GM12878 (cell line): ENCODE measurements at regions not wholly inside any gene's neighbourhood (a gene's known extent, or its start where the extent isn't known, plus 50 kb on each side); places are given as distances from the start of the nearest gene placed in this dataset.

Source experiments
- ATAC-seq: fragments of 200-7000 bp; cut with Tn5 transposase; 3 replicates; pipeline ENCODE4 v1.9.1; 2020; ENCODE audit warnings: mild to moderate bottlenecking, moderate library complexity
- BruUV-seq: library from RNA; stranded (reverse); fragments of 400-500 nt; replicated peaks from 2 replicates; lab custom pipeline; 2021; lab: Mats Ljungman, UMichigan
- CTCF ChIA-PET: fragments of 300-600 bp; sonication (Branson Sonifier 250); formaldehyde crosslinking; extraction: SDS; loops from one replicate; lab custom pipeline; 2021; ENCODE audit warnings: inconsistent platforms; lab: Yijun Ruan, JAX
- POLR2A ChIA-PET: fragments of 350-600 bp; formaldehyde crosslinking; extraction: SDS; loops from one replicate; lab custom pipeline; 2021; ENCODE audit warnings: inconsistent platforms; lab: Charles Lee
- RAD21 ChIA-PET: fragments of 300-600 bp; sonication (Branson Sonifier 250); formaldehyde crosslinking; loops from one replicate; lab custom pipeline; 2023; ENCODE audit warnings: antibody characterized with exemption; ENCODE audit not compliant: unreplicated experiment; lab: Charles Lee
- SMC1A ChIA-PET: fragments of 300-600 bp; sonication (Branson Sonifier 250); formaldehyde crosslinking; loops from one replicate; lab custom pipeline; 2023; ENCODE audit not compliant: unreplicated experiment, uncharacterized antibody; lab: Charles Lee
- DNase-seq: peaks from one replicate; pipeline ENCODE4 v3.0.0-alpha.2; 2011; ENCODE audit warnings: low read depth, low spot score
- FAIRE-seq: peaks from 3 replicates; lab custom pipeline; 2011; peaks lifted over from hg19 to GRCh38; lab: Jason Lieb, UNC
- H2AFZ ChIP-seq: 2 replicates; pipeline ENCODE4 v1.6.0; 2011; ENCODE audit warnings: low read depth, low read length, control low read depth; ENCODE audit not compliant: control insufficient read depth
- H3K27ac ChIP-seq: 2 replicates; pipeline ENCODE4 v1.5.1; 2011; ENCODE audit warnings: control low read depth; ENCODE audit not compliant: control insufficient read depth, insufficient read depth
- H3K27me3 ChIP-seq, 2 experiments: replicated peaks in 1 of 2; 2 replicates each; pipeline versions ENCODE4 v1.6.0 to v1.6.1; 2011; ENCODE audit warnings: low read length in 1 of 2; ENCODE audit not compliant: control insufficient read depth in 2 of 2, insufficient read depth in 2 of 2
- H3K36me3 ChIP-seq, 2 experiments: 2 replicates each; pipeline ENCODE4 v1.5.1; 2011; ENCODE audit warnings: low read length in 1 of 2; ENCODE audit not compliant: control insufficient read depth in 2 of 2, insufficient read depth in 2 of 2
- H3K4me1 ChIP-seq: 2 replicates; pipeline ENCODE4 v1.6.1; 2011; ENCODE audit warnings: mild to moderate bottlenecking, low read length, moderate library complexity, mixed read lengths; ENCODE audit not compliant: control insufficient read depth, insufficient read depth
- H3K4me2 ChIP-seq: 2 replicates; pipeline ENCODE4 v1.6.0; 2011; ENCODE audit warnings: control low read depth; ENCODE audit not compliant: control insufficient read depth, insufficient read depth
- H3K4me3 ChIP-seq: fragments of 200-600 bp; sonication (generic); 2 replicates; pipeline ENCODE4 v1.5.1; 2016
- H3K79me2 ChIP-seq: 2 replicates; pipeline ENCODE4 v1.6.0; 2011; ENCODE audit warnings: low read length; ENCODE audit not compliant: control insufficient read depth, insufficient read depth
- H3K9ac ChIP-seq: 2 replicates; pipeline ENCODE4 v1.8.0; 2011; ENCODE audit warnings: low read length, control low read depth, mixed read lengths; ENCODE audit not compliant: control insufficient read depth, insufficient read depth
- H3K9me3 ChIP-seq: replicated peaks from 3 replicates; pipeline ENCODE4 v1.5.1; 2011; ENCODE audit warnings: mild to moderate bottlenecking, low read length; ENCODE audit not compliant: control insufficient read depth, insufficient read depth
- H4K20me1 ChIP-seq: 2 replicates; pipeline ENCODE4 v1.6.0; 2011; ENCODE audit not compliant: control insufficient read depth, insufficient read depth
- CBX5 ChIP-seq: sonication (generic); IDR thresholded peaks from 2 replicates; pipeline ENCODE4 v1.6.1; 2016; ENCODE audit warnings: low read depth, moderate library complexity, mild to moderate bottlenecking, inconsistent platforms
- FOS ChIP-seq: IDR thresholded peaks from 3 replicates; pipeline ENCODE4 v1.6.1; 2011; ENCODE audit warnings: borderline replicate concordance; ENCODE audit not compliant: insufficient read length; ENCODE audit errors: extremely low read depth
- HDAC6 ChIP-seq: fragments of 200-600 bp; sonication (generic); IDR thresholded peaks from one replicate; pipeline ENCODE4 v1.8.0; 2017; ENCODE audit warnings: antibody characterized with exemption; ENCODE audit not compliant: unreplicated experiment
- IRF4 ChIP-seq: IDR thresholded peaks from 2 replicates; pipeline ENCODE4 v1.6.1; 2011; ENCODE audit warnings: low read depth, low read length
- JUNB ChIP-seq: IDR thresholded peaks from 2 replicates; pipeline ENCODE4 v1.6.1; 2016; ENCODE audit warnings: antibody characterized with exemption, mild to moderate bottlenecking
- JUND ChIP-seq: IDR thresholded peaks from 2 replicates; pipeline ENCODE4 v1.6.1; 2012; ENCODE audit warnings: low read depth, mild to moderate bottlenecking, low read length, improper control_type of control experiment, moderate library complexity
- MYC ChIP-seq: IDR thresholded peaks from 2 replicates; pipeline ENCODE4 v1.6.1; 2011; ENCODE audit warnings: mild to moderate bottlenecking, low read length, moderate library complexity, inconsistent platforms; ENCODE audit not compliant: insufficient read depth, insufficient replicate concordance, insufficient read length, severe bottlenecking
- NR2C2 ChIP-seq: IDR thresholded peaks from 2 replicates; pipeline ENCODE4 v1.6.1; 2011; ENCODE audit warnings: borderline replicate concordance, low read depth; ENCODE audit not compliant: control insufficient read depth, insufficient read length
- RB1 ChIP-seq: fragments of 450-650 bp; formaldehyde crosslinking; IDR thresholded peaks from 2 replicates; pipeline ENCODE4 v1.6.1; 2017; ENCODE audit warnings: mild to moderate bottlenecking, borderline replicate concordance
- RFX5 ChIP-seq: IDR thresholded peaks from 2 replicates; pipeline ENCODE4 v1.6.1; 2011; ENCODE audit warnings: low read depth, low read length, improper control_type of control experiment
- SMARCA5 ChIP-seq: fragments of 450-650 bp; IDR thresholded peaks from 2 replicates; pipeline ENCODE4 v1.6.1; 2017; ENCODE audit warnings: mild to moderate bottlenecking
- SP1 ChIP-seq: IDR thresholded peaks from one replicate; pipeline ENCODE4 v1.6.1; 2011; ENCODE audit warnings: low read depth, low read length
- SREBF1 ChIP-seq: IDR thresholded peaks from 2 replicates; pipeline ENCODE4 v1.6.1; 2012; ENCODE audit warnings: mild to moderate bottlenecking, low read length
- STAT1 ChIP-seq: fragments of 450-650 bp; conservative IDR thresholded peaks from 2 replicates; pipeline ENCODE4 v1.6.1; 2014; ENCODE audit warnings: antibody characterized with exemption, mild to moderate bottlenecking
- WGBS: methylation state at CpG from one replicate; pipeline ENCODE4 v1.1.6; 2016; ENCODE audit warnings: low lambda C conversion rate; ENCODE audit not compliant: insufficient replicate concordance, insufficient coverage; ENCODE audit errors: missing lambda C conversion rate; 5-methylcytosine and 5-hydroxymethylcytosine counted together
- in situ Hi-C: fragments of 300-500 bp; cut with MboI; formaldehyde crosslinking; loops from 9 replicates; pipeline ENCODE4 v1.14.3; 2018; ENCODE audit warnings: mixed read lengths
- intact Hi-C: fragments of 100-400 bp; cut with micrococcal nuclease; formaldehyde crosslinking; loops from one replicate; pipeline ENCODE4 v1.14.2; 2022; ENCODE audit not compliant: unreplicated experiment

DNA sequence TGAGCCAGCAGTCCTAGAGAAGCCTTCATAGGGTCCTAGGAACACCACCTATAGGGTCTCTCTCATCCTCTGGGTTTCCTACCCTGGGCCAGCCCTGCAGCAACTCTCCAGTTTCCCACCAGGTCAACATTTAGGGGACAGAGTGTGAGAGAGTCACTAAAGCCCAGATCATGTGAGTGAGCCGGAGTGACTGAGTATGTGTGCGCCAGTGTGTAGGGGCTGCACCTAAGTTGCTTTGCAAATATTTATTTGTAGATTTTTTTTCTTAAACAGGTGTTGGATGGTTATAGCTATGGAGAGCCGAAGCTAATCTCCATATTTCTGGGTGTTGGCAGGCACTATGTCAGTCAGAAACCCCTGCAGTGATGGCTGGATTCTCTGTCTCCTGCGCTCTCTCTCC lies 232.5 kb upstream of the NCAM1 start:
- Histone ChIP-seq H3K4me3 (no peak overlapping the region), H3K4me1 (no peaks in the 10 kb centered on the region), H3K9me3 (no peaks in the 10 kb centered on the region; the same call in 2 of the 3 replicates), H4K20me1 (no peaks in the 10 kb centered on the region), H3K79me2 (no peaks in the 10 kb centered on the region), H3K27me3 (no peaks in the 10 kb centered on the region; a peak in 1 of 4 replicates), H3K36me3 (no peaks in the 10 kb centered on the region), H3K9ac (no peak overlapping the region), H3K27ac (no peak overlapping the region)
- CTCF ChIA-PET: interaction anchor here (1.1 to 1.2 kb wide), 2 partner anchors 140 to 561 kb away, joined by 3 to 5 read pairs; no protein-coding TSS in a partner anchor
- no TSS peak for BruUV-seq
- SMC1A ChIA-PET: no interaction called here
- RAD21 ChIA-PET: interaction anchor here (1.2 kb wide), 1 partner anchor 141 kb away, joined by 4 read pairs; no protein-coding TSS in a partner anchor
- in situ Hi-C loops: no loop called here
- no peak for DNase-seq
- WGBS: 49% methylated on average over 4 of the region's 4 CpGs
- no peak for FAIRE-seq
- no peak for ATAC-seq
- POLR2A ChIA-PET: no interaction called here
- no peak for TF ChIP-seq IRF4
- no peak for TF ChIP-seq JUND
- TF ChIP-seq, all 136 proteins: peak for 0
- H3K4me2 ChIP-seq: no peak overlapping the region
- H2AFZ ChIP-seq: no peak overlapping the region
- intact Hi-C loops: no loop called here

DNA sequence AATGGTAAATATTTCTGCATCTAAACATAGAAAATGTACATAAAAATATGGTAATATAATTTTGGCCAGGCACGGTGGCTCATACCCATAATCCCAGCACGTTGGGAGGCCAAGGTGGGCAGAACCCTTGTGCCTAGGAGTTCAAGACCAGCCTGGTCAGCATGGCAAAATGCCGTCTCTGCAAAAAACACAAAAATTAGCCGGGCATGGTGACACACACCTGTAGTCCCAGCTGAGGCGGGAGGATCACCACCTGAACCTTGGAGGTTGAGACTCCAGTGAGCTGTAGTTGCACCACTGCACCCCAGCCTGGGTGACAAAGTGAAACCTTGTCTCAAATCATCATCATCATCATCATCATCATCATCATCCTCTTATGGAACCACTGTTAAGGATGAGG lies 230.6 kb upstream of the NCAM1 start:
- no peak overlapping the region for H3K27ac ChIP-seq
- WGBS: 27% methylated on average over 5 of the region's 5 CpGs
- BruUV-seq: no TSS peak
- intact Hi-C loops (no loop called here), in situ Hi-C loops (no loop called here)
- no peak overlapping the region for H3K4me3 ChIP-seq
- no peaks in the 10 kb centered on the region; the same call in 2 of the 3 replicates for H3K9me3 ChIP-seq
- ChIA-PET RAD21 (no interaction called here), CTCF (no interaction called here), SMC1A (no interaction called here), POLR2A (no interaction called here)
- no peak overlapping the region for H3K9ac ChIP-seq
- FAIRE-seq (no peak), DNase-seq (no peak), ATAC-seq (no peak)
- TF ChIP-seq SP1 (no peak), HDAC6 (no peak), SREBF1 (no peak), STAT1 (no peak), FOS (no peak), JUNB (no peak), RFX5 (no peak), SMARCA5 (no peak), RB1 (no peak), MYC (no peak), CBX5 (no peak), NR2C2 (no peak)
- no peak overlapping the region for H2AFZ ChIP-seq
- no peaks in the 10 kb centered on the region; a peak in 1 of 4 replicates for H3K27me3 ChIP-seq
- peaks cover under 1% of the 10 kb centered on the region; the same call in 1 of the 2 replicates for H3K4me1 ChIP-seq
- H4K20me1 ChIP-seq: no peaks in the 10 kb centered on the region
- no peaks in the 10 kb centered on the region for H3K36me3 ChIP-seq
- no peaks in the 10 kb centered on the region for H3K79me2 ChIP-seq
- no peak overlapping the region for H3K4me2 ChIP-seq
